ENCODE measurements at regions not wholly inside any gene's neighbourhood (a gene's known extent, or its start where the extent isn't known, plus 50 kb on each side); places are given as distances from the start of the nearest gene placed in this dataset.

GRCh38 chr12:38956337-38956736 lies 50.9 kb upstream of the CPNE8 start:
- H3K27ac ChIP-seq = no peak overlapping the region
- H3K36me3 ChIP-seq = no peaks in the 10 kb centered on the region
- H3K4me1 ChIP-seq = no peaks in the 10 kb centered on the region
- TF ChIP-seq POLR2AphosphoS5 (IDR thresholded peaks at IDR 0.05) (no peak), POLR2A (IDR thresholded peaks at IDR 0.05) (no peak), EP300 (IDR thresholded peaks at IDR 0.05) (no peak)
- TF ChIP-seq, protein P1, sequence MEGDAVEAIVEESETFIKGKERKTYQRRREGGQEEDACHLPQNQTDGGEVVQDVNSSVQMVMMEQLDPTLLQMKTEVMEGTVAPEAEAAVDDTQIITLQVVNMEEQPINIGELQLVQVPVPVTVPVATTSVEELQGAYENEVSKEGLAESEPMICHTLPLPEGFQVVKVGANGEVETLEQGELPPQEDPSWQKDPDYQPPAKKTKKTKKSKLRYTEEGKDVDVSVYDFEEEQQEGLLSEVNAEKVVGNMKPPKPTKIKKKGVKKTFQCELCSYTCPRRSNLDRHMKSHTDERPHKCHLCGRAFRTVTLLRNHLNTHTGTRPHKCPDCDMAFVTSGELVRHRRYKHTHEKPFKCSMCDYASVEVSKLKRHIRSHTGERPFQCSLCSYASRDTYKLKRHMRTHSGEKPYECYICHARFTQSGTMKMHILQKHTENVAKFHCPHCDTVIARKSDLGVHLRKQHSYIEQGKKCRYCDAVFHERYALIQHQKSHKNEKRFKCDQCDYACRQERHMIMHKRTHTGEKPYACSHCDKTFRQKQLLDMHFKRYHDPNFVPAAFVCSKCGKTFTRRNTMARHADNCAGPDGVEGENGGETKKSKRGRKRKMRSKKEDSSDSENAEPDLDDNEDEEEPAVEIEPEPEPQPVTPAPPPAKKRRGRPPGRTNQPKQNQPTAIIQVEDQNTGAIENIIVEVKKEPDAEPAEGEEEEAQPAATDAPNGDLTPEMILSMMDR (IDR thresholded peaks at IDR 0.05) = no peak
- no peak overlapping the region for H3K4me3 ChIP-seq
- no peaks in the 10 kb centered on the region for H3K9me3 ChIP-seq
- H3K27me3 ChIP-seq = no peaks in the 10 kb centered on the region
- DNase-seq (no peak), ATAC-seq (ENCODE audit: low FRiP score in 2 of 2) (no peak)

Small RNA genes in the stretch of these regions (small RNA-seq; reads per million reads assigned to genes)
- 0 reads per million in 4 donors for gene AC084373.1
